ENCODE measurements at regions not wholly inside any gene's neighbourhood (a gene's known extent, or its start where the extent isn't known, plus 50 kb on each side); places are given as distances from the start of the nearest gene placed in this dataset.
"Not testable (repeated sequence)": the region's sequence is repeated elsewhere in the genome, so short reads cannot be mapped to it uniquely, and the experiment has no call there.

DNA sequence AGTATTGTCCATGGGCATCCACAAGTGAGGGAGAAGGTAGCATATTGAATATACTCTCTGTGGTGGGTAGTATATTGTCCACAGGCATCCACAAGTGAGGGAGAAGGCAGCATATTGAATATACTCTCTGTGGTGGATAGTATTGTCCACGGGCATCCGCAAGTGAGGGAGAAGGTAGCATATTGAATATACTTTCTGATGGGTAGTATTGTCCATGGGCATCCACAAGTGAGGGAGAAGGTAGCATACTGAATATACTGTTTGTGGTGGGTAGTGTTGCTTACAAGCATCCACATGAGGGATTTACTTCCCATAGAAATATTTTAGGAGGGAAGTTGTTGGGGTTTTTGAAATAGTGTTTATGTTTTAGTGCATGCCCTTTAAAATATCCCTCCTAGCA lies 784.1 kb upstream of the TPTE start:
- POLR2A ChIA-PET; H3K27ac Mint-ChIP-seq; H3K27me3 Mint-ChIP-seq; H3K4me1 ChIP-seq (ENCODE audit: control insufficient read depth in 2 of 2, insufficient read depth in 2 of 2, low read length in 2 of 2); H3K27me3 ChIP-seq (ENCODE audit: control insufficient read depth in 2 of 2, insufficient read depth in 2 of 2, low read length in 2 of 2); DNase-seq; H3K36me3 ChIP-seq (ENCODE audit: control insufficient read depth in 2 of 3, insufficient read depth in 3 of 3, low read length in 3 of 3); H3K4me3 Mint-ChIP-seq; H3K27ac ChIP-seq (ENCODE audit: low read depth, low read length); CTCF ChIA-PET; H3K36me3 Mint-ChIP-seq; ATAC-seq; H3K4me1 Mint-ChIP-seq; H3K4me3 ChIP-seq (ENCODE audit: low read length); intact Hi-C loops (cut with micrococcal nuclease): not testable (repeated sequence)
- peaks cover 0 to 34% (median 4%) of the 10 kb centered on the region in 3 experiments for H3K9me3 ChIP-seq (ENCODE audit: control insufficient read depth in 2 of 3, low read length in 3 of 3)
- peaks cover 4 to 34% (median 21%) of the 10 kb centered on the region in 11 donors for H3K9me3 Mint-ChIP-seq

DNA sequence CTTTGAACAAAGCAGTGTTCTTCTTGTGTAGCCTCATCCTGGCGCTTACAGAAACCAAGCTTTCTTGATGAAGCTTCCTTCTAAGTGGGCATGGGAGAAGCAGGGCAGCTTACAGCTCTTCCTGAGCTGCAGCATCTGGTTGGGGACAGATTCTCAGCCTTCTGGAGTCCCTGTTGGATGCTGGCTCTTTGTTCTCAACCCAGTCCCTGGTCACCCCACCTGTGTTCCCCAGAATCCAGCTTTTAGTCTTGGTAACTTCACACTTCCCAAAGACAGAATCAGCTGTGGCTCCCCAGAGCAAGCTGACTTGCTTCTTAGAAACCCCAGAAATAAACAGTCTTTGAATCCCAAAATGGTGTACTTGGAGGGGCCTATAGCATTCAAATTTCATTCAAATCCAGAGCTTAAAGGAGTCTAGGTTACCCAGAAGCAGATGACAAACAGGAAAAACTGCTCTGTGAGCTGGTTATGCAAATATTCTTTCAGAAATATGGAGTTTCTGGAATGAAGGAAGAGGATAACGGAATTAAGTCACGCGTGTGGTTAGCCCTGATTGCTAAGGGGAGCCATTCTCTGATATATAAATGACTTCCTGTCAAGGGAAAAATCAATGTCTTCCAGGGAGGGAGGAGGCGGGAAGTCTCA lies 783.4 kb upstream of the TPTE start:
- H3K36me3 Mint-ChIP-seq, POLR2A ChIA-PET: not testable (repeated sequence)

DNA sequence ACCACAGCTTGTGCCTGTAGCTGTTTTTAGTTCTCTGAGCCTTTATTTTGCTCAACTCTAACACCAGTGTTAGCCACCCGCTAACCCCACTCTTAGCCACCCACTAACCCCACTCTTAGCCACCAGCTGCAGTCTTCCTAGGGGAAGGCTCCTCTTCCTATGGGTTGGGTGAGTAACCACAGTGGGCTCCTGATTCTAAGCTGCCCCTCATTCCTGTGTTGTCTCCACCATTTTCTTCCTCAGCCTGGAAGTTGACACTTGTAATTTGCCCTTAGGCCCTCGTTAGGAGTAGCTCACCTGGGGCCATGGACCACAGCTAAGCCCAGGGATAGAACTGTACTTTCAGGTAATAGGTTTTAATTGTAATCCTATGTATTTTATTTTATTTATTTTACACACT lies 782.9 kb upstream of the TPTE start:
- Histone ChIP-seq H3K4me1 (ENCODE audit: control insufficient read depth in 2 of 2, insufficient read depth in 2 of 2, low read length in 2 of 2) (no peaks in the 10 kb centered on the region), H3K4me3 (ENCODE audit: low read length) (no peak overlapping the region), H3K27ac (ENCODE audit: low read depth, low read length) (no peak overlapping the region), H3K27me3 (ENCODE audit: control insufficient read depth in 2 of 2, insufficient read depth in 2 of 2, low read length in 2 of 2) (no peaks in the 10 kb centered on the region), H3K36me3 (ENCODE audit: control insufficient read depth in 2 of 3, insufficient read depth in 3 of 3, low read length in 3 of 3) (no peaks in the 10 kb centered on the region), H3K9me3 (ENCODE audit: control insufficient read depth in 2 of 3, low read length in 3 of 3) (peaks cover 0 to 34% (median 4%) of the 10 kb centered on the region in 3 experiments)
- DNase-seq (no peak), ATAC-seq (peak; percentile 17)
- Mint-ChIP-seq H3K4me3 (no peak overlapping the region), H3K4me1 (no peaks in the 10 kb centered on the region), H3K27ac (no peak overlapping the region), H3K36me3 (peaks cover 0 to 4% (median 0%) of the 10 kb centered on the region in 5 donors), H3K27me3 (peaks cover 0 to 4% (median 0%) of the 10 kb centered on the region in 5 donors), H3K9me3 (peaks cover 4 to 34% (median 21%) of the 10 kb centered on the region in 11 donors)
- intact Hi-C loops (cut with micrococcal nuclease): no loop called here
- ChIA-PET CTCF (no interaction called here), POLR2A (no interaction called here)

More for the DNA sequence above, 783.4 kb upstream of the TPTE start:
- H3K27me3 ChIP-seq (ENCODE audit: control insufficient read depth in 2 of 2, insufficient read depth in 2 of 2, low read length in 2 of 2); DNase-seq; H3K4me1 ChIP-seq (ENCODE audit: control insufficient read depth in 2 of 2, insufficient read depth in 2 of 2, low read length in 2 of 2); H3K27ac Mint-ChIP-seq; CTCF ChIA-PET; H3K27me3 Mint-ChIP-seq; H3K36me3 ChIP-seq (ENCODE audit: control insufficient read depth in 2 of 3, insufficient read depth in 3 of 3, low read length in 3 of 3); H3K4me3 Mint-ChIP-seq; H3K27ac ChIP-seq (ENCODE audit: low read depth, low read length); intact Hi-C loops (cut with micrococcal nuclease); ATAC-seq; H3K4me1 Mint-ChIP-seq; H3K4me3 ChIP-seq (ENCODE audit: low read length): not testable (repeated sequence)
- H3K9me3 ChIP-seq (ENCODE audit: control insufficient read depth in 2 of 3, low read length in 3 of 3): peaks cover 0 to 34% (median 4%) of the 10 kb centered on the region in 3 experiments
- H3K9me3 Mint-ChIP-seq: peaks cover 4 to 34% (median 21%) of the 10 kb centered on the region in 11 donors

DNA sequence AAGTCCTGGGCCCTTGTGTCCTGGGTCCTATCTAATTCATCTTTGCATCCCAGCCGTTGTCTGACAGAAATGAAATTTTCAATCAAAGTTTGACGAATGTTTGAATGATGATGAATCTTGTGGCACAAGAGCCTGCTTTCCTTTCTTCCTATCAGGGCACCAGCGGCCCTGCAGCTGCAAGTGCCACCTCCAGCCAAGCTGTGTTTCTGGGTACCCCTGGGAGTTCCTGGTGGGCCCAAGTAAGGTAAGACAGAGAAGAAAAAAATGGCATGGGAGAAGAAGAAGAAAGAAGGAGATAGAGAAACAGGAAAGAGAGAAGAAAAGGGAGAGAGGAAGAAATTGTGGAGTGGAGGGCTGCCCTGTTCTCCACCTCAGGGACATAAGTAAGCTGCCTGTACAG lies 782.1 kb upstream of the TPTE start:
- Histone ChIP-seq H3K36me3 (ENCODE audit: control insufficient read depth in 2 of 3, insufficient read depth in 3 of 3, low read length in 3 of 3) (no peaks in the 10 kb centered on the region), H3K27me3 (ENCODE audit: control insufficient read depth in 2 of 2, insufficient read depth in 2 of 2, low read length in 2 of 2) (no peaks in the 10 kb centered on the region), H3K4me1 (ENCODE audit: control insufficient read depth in 2 of 2, insufficient read depth in 2 of 2, low read length in 2 of 2) (no peaks in the 10 kb centered on the region), H3K9me3 (ENCODE audit: control insufficient read depth in 2 of 3, low read length in 3 of 3) (peaks cover 0 to 28% (median 4%) of the 10 kb centered on the region in 3 experiments), H3K4me3 (ENCODE audit: low read length) (no peak overlapping the region), H3K27ac (ENCODE audit: low read depth, low read length) (no peak overlapping the region)
- CTCF ChIA-PET: no interaction called here
- H3K27ac Mint-ChIP-seq: no peak overlapping the region
- H3K4me1 Mint-ChIP-seq: no peaks in the 10 kb centered on the region
- peaks cover 0 to 4% (median 0%) of the 10 kb centered on the region in 5 donors for H3K27me3 Mint-ChIP-seq
- no peak overlapping the region for H3K4me3 Mint-ChIP-seq
- intact Hi-C loops (cut with micrococcal nuclease): no loop called here
- POLR2A ChIA-PET: no interaction called here
- H3K36me3 Mint-ChIP-seq: peaks cover 0 to 4% (median 0%) of the 10 kb centered on the region in 5 donors
- ATAC-seq: no peak
- DNase-seq: no peak
- peaks cover 4 to 34% (median 21%) of the 10 kb centered on the region in 11 donors for H3K9me3 Mint-ChIP-seq

DNA sequence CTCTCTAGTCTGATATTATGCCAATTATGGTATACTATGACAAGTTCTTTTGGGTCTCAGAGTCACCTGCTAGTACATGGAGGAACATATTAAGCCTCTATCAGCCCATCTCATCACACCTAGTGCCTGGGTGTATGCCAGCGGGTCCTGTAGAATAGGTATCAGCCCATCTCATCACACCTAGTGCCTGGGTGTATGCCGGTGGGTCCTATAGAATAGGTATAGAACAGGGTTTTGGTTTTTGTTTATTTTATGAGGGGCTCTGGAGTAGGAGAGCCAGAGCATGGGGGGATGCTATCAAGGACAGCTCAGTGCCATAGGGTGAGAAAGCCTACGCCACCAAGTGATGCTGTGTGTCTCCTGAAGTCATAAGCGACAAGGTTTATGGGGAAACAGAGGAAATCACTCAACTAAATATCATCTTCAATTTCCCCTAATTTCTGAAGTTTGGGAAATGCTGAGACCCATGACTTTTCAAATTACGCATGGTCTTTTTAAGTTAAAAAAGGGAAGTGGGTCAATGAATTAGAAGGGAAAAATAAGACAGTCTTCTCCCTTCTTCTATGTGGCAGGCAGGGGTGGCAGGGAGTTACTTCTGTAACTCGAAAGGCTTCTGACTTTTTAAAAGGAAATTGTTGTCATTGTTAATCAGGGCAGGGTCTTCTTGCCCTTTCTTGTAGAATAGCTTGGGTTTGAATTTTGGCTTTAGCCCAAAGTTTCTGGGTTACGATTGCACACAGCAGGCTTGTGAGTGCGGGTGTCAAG lies 781.0 kb upstream of the TPTE start:
- DNase-seq; intact Hi-C loops (cut with micrococcal nuclease); H3K27me3 ChIP-seq (ENCODE audit: control insufficient read depth in 2 of 2, insufficient read depth in 2 of 2, low read length in 2 of 2); H3K27me3 Mint-ChIP-seq; H3K36me3 ChIP-seq (ENCODE audit: control insufficient read depth in 2 of 3, insufficient read depth in 3 of 3, low read length in 3 of 3); H3K36me3 Mint-ChIP-seq; H3K4me3 Mint-ChIP-seq; POLR2A ChIA-PET; H3K27ac ChIP-seq (ENCODE audit: low read depth, low read length); ATAC-seq; CTCF ChIA-PET; H3K4me1 Mint-ChIP-seq; H3K4me3 ChIP-seq (ENCODE audit: low read length); H3K27ac Mint-ChIP-seq; H3K4me1 ChIP-seq (ENCODE audit: control insufficient read depth in 2 of 2, insufficient read depth in 2 of 2, low read length in 2 of 2): not testable (repeated sequence)
- peaks cover 0 to 24% (median 4%) of the 10 kb centered on the region in 3 experiments for H3K9me3 ChIP-seq (ENCODE audit: control insufficient read depth in 2 of 3, low read length in 3 of 3)
- H3K9me3 Mint-ChIP-seq: peaks cover 4 to 34% (median 21%) of the 10 kb centered on the region in 11 donors

DNA sequence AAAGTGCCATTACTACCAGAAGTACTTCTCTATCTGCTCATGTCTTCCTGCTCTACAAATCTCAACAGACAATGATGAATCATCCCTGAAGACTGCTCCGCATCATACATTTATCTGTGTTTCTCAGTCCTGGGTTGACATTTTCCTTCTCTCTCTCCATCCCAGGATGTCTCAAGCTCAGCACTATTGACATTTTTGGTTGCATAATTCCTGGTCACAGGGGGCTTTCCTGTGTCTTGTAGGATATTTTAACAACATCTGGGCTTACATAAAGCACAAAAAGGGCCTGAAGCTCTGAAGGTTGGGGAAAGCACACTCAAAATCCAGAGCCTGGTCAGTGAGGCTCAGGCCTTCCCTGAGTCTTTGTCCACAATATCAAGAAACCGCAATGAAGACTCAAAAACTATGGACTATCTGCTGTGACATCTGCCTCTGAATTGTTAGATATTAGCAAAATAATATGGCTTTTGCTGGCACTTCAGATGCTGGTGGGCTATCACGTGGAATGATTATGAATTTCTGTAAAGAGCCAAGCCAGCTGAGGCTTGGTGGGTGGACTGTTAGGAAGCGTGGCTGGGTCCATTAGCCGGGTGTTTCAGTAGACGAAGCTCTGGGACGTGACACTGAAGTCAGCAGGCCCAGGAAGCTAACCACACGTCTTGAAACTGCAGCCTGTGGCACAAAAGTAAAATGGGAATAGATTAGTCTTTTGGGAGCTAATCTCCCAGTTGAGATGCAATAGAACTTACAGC lies 780.2 kb upstream of the TPTE start:
- intact Hi-C loops (cut with micrococcal nuclease); H3K4me1 ChIP-seq (ENCODE audit: control insufficient read depth in 2 of 2, insufficient read depth in 2 of 2, low read length in 2 of 2); H3K4me1 Mint-ChIP-seq; H3K36me3 Mint-ChIP-seq; H3K27me3 ChIP-seq (ENCODE audit: control insufficient read depth in 2 of 2, insufficient read depth in 2 of 2, low read length in 2 of 2); H3K4me3 Mint-ChIP-seq; ATAC-seq; H3K27ac Mint-ChIP-seq; H3K27me3 Mint-ChIP-seq; POLR2A ChIA-PET; H3K36me3 ChIP-seq (ENCODE audit: control insufficient read depth in 2 of 3, insufficient read depth in 3 of 3, low read length in 3 of 3); H3K4me3 ChIP-seq (ENCODE audit: low read length); CTCF ChIA-PET; H3K27ac ChIP-seq (ENCODE audit: low read depth, low read length); DNase-seq: not testable (repeated sequence)
- peaks cover 0 to 16% (median 4%) of the 10 kb centered on the region in 3 experiments for H3K9me3 ChIP-seq (ENCODE audit: control insufficient read depth in 2 of 3, low read length in 3 of 3)
- H3K9me3 Mint-ChIP-seq: peaks cover 4 to 34% (median 21%) of the 10 kb centered on the region in 11 donors
